DND-41 (cell line): ENCODE measurements at regions not wholly inside any gene's neighbourhood (a gene's known extent, or its start where the extent isn't known, plus 50 kb on each side); places are given as distances from the start of the nearest gene placed in this dataset.

Experiments used
- CTCF ChIP-seq: IDR thresholded peaks from 2 replicates; pipeline ENCODE4 v1.5.1; 2012; ENCODE audit warnings: borderline replicate concordance, low read length, moderate library complexity, mild to moderate bottlenecking; ENCODE audit not compliant: poor library complexity, severe bottlenecking; ENCODE audit errors: extremely low read depth
- EZH2 ChIP-seq: IDR thresholded peaks from 3 replicates; pipeline ENCODE4 v1.6.1; 2012; ENCODE audit warnings: borderline replicate concordance, low read depth, mild to moderate bottlenecking, moderate library complexity, low read length, inconsistent platforms; ENCODE audit not compliant: severe bottlenecking

DNA sequence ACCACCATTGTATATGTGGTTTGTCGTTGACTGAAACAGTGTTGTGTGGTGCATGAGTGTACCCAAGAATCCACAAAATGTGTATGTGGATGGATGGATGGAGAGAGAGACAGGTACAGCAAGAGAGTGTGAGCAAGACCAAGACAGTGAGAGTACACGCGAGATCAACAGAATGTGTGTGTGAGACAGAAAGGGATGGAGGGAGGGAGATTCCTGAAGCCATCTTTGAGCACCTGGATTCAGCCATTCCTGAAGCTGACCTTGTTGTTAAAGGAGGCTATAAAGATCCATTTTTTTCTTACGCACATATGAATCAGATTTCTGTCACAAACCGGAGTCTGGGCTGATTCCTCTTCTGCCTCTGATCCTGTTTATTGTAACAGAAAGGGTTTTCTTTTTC, 64.1 kb downstream of the TFAP2C start:
- TF ChIP-seq CTCF (no peak), EZH2 (no peak)
